ENCODE measurements at regions not wholly inside any gene's neighbourhood (a gene's known extent, or its start where the extent isn't known, plus 50 kb on each side); places are given as distances from the start of the nearest gene placed in this dataset.

DNA sequence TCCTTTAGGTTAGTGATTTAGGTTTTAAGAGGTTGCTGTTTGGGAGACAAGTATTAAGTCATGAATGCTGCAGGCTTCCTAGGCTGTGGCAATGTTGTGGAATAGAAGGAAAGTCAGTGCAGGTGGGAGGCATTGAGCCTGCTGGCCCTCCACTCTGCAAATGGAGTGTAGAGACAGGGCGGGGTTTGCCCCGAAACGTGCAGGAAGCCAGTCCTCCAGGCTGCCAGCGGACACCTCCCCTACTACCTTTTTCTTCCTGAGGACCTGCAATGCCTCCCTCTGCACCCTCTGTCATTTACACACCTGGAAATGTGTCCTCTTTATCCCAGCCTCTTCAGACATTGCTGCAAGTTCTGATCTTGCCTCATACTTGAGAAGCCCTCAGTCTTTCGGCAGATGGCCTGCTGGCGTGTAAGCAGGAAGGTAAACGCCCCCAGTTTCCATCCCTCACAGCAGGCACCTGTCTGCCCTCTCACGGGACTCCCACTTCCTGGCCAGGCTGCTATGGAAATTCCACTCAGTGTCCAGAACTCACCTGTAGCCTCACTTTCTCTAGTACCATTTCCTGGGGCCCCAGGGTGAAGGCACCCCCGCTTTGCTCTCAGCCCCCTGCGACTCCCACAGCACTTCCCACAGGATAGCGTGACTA is 81.6 kb upstream of the BOD1 start:
- TF ChIP-seq POLR2A (IDR thresholded peaks at IDR 0.05): no peak
- TF ChIP-seq, protein P1, sequence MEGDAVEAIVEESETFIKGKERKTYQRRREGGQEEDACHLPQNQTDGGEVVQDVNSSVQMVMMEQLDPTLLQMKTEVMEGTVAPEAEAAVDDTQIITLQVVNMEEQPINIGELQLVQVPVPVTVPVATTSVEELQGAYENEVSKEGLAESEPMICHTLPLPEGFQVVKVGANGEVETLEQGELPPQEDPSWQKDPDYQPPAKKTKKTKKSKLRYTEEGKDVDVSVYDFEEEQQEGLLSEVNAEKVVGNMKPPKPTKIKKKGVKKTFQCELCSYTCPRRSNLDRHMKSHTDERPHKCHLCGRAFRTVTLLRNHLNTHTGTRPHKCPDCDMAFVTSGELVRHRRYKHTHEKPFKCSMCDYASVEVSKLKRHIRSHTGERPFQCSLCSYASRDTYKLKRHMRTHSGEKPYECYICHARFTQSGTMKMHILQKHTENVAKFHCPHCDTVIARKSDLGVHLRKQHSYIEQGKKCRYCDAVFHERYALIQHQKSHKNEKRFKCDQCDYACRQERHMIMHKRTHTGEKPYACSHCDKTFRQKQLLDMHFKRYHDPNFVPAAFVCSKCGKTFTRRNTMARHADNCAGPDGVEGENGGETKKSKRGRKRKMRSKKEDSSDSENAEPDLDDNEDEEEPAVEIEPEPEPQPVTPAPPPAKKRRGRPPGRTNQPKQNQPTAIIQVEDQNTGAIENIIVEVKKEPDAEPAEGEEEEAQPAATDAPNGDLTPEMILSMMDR (IDR thresholded peaks at IDR 0.05): no peak
- Histone ChIP-seq H3K36me3 (no peaks in the 10 kb centered on the region), H3K9me3 (peaks cover 0 to 7% (median 0%) of the 10 kb centered on the region in 12 donors), H3K4me3 (no peak overlapping the region), H3K27me3 (no peaks in the 10 kb centered on the region), H3K27ac (no peak overlapping the region), H3K4me1 (no peaks in the 10 kb centered on the region)
- DNase-seq: no peak
- intact Hi-C loops (cut with DNase I): no loop called here
- no peak for ATAC-seq
- WGBS, 4 donors: 70 to 76% (median 73%) methylated on average over 11 of the region's 11 CpGs

DNA sequence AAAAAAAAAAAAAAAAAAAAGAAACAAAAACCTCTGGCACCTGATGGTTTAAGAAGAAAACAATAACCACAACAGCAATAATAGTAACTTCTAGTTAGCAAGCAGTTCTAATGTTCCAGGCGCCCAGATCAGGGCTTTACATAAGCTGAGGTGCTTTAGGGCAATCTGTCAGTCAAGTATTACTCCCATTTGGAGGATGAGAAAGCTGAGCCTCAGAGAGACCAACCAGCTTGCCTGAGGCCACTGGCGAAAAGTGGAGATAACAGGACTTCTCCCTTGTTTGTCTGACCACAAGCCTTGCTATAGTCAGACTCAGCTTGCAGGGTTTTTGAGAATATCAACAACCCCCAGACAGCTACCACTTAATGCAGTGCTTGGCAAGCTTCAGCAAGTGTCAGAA is 83.5 kb upstream of the BOD1 start:
- no peaks in the 10 kb centered on the region for H3K9me3 ChIP-seq
- TF ChIP-seq, protein P1 (IDR thresholded peaks at IDR 0.05): no peak
- TF ChIP-seq POLR2A (IDR thresholded peaks at IDR 0.05): no peak
- WGBS, 4 donors: 89 to 94% (median 93%) methylated on average over 2 of the region's 2 CpGs
- no peak overlapping the region for H3K4me3 ChIP-seq
- H3K27ac ChIP-seq: no peak overlapping the region
- DNase-seq (no peak), ATAC-seq (no peak)
- intact Hi-C loops (cut with DNase I): no loop called here
- no peaks in the 10 kb centered on the region for H3K36me3 ChIP-seq
- H3K27me3 ChIP-seq: no peaks in the 10 kb centered on the region
- H3K4me1 ChIP-seq: peaks cover 0 to 3% (median 0%) of the 10 kb centered on the region in 12 donors

DNA sequence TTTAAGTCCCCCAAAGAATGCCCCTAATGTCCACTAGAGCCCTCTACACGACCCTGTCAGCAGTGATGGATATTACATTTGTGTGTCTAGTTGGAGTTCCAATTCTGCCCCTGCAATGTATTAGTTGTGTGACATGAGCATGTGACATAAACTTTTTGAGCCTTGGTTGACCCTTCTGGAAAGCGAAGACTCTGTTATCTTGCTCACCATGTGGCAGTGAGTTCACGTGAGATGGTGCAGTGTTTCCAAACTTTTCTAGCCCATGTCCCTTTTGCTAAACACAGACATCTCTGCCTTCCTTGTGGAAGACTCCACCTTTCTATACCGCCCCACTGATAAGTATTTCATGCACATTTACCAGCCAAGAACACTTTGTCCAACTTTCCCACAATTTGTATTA is 87.0 kb upstream of the BOD1 start:
- WGBS, 4 donors: 73 to 84% (median 80%) methylated on average over 4 of the region's 4 CpGs
- H3K27ac ChIP-seq: no peak overlapping the region
- TF ChIP-seq, protein P1 (IDR thresholded peaks at IDR 0.05): no peak
- no peak for TF ChIP-seq POLR2A (IDR thresholded peaks at IDR 0.05)
- H3K36me3 ChIP-seq: no peaks in the 10 kb centered on the region
- DNase-seq (no peak), ATAC-seq (no peak)
- no peaks in the 10 kb centered on the region for H3K27me3 ChIP-seq
- no peaks in the 10 kb centered on the region for H3K9me3 ChIP-seq
- no peak overlapping the region for H3K4me3 ChIP-seq
- intact Hi-C loops (cut with DNase I): no loop called here
- H3K4me1 ChIP-seq: peaks cover 0 to 31% (median 16%) of the 10 kb centered on the region in 12 donors

DNA sequence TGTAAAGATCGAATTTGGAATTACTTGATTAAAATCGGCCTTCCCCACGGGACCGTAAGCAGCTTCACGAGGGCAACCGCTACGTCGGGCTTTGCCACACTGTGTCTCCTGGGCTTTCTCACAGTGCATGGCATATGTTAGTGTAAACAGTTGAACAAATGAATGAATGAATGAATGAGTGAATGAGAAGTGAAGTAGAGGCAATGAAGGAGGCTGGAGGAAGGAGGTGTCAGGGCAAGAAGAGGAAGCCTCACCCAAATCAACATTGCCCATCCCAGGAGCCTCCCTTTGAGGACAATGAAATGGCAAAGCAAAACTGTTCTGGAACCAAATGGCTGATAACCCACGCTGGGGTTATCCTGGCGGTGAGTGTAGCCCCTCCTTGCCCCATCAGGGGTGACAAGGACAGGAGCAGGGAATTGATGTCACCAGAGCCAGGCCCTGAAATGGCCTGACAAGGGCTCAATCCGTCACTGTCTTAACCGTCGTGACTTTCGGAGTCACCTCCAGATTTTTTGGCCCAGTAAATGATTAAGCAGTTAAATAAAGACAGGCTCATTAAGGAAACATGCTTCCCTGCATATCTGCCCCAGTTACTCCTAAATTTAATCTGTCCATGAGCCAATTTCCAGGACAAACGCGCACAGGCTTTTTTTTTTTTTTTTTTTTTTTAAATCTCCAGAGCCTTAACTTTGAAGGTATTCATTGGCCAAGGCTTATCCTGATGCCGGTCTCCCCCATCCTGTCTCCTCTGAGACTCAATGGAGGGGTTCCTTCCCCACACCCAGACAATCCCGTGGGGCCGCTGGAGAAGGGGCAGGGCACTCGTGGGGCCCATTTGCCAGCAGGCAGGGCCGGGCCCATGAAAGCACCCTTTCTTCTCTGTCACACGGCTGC is 88.4 kb upstream of the BOD1 start:
- WGBS, 4 donors: 65 to 78% (median 73%) methylated on average over 20 to 22 of the region's 22 CpGs
- DNase-seq (peak in 1 of 5 donors; percentile 39), ATAC-seq (peak in 2 of 4 donors; percentile 59)
- Histone ChIP-seq H3K4me1 (peaks cover 0 to 31% (median 16%) of the 10 kb centered on the region in 12 donors), H3K27me3 (no peaks in the 10 kb centered on the region), H3K4me3 (no peak overlapping the region), H3K27ac (peak overlapping the region in 4 of 12 donors; percentile 26 to 70 (median 62)), H3K9me3 (no peaks in the 10 kb centered on the region), H3K36me3 (no peaks in the 10 kb centered on the region)
- intact Hi-C loops (cut with DNase I): loop anchor here in 2 of 10 donors (5.0 kb wide), 1 partner anchor 52 kb away; no protein-coding TSS in a partner anchor
- TF ChIP-seq, protein P1 (IDR thresholded peaks at IDR 0.05): no peak
- no peak for TF ChIP-seq POLR2A (IDR thresholded peaks at IDR 0.05)

All from heart left ventricle (tissue), 16 donors.